Gastroesophageal sphincter (tissue), 4 donors: ENCODE measurements at regions not wholly inside any gene's neighbourhood (a gene's known extent, or its start where the extent isn't known, plus 50 kb on each side); places are given as distances from the start of the nearest gene placed in this dataset.

Experiments
- ATAC-seq: fragments of 150-250 bp; one replicate; pipeline ENCODE4 v1.9.1; 2016; ENCODE audit warnings: mild to moderate bottlenecking, moderate library complexity
- H3K27ac ChIP-seq, 4 donors: fragments of 200-600 bp; sonication (generic) in 3 of 4; 1 replicate in 3 of 4; 2 replicates in 1 of 4; pipeline ENCODE4 v1.5.1; 2016 to 2019
- H3K27me3 ChIP-seq: fragments of 200-600 bp; sonication (generic); one replicate; pipeline ENCODE4 v1.5.1; 2019
- H3K36me3 ChIP-seq, 2 donors: fragments of 200-600 bp; sonication (generic); one replicate each; pipeline ENCODE4 v1.5.1; 2019; ENCODE audit warnings: control low read depth in 1 of 2
- H3K4me1 ChIP-seq, 3 donors: fragments of 200-600 bp; sonication (generic); 1 replicate in 2 of 3; 2 replicates in 1 of 3; pipeline ENCODE4 v1.5.1; 2016 to 2019; ENCODE audit warnings: control low read depth in 2 of 3
- H3K4me3 ChIP-seq, 2 donors: fragments of 200-600 bp; sonication (generic); one replicate each; pipeline ENCODE4 v1.5.1; 2019; ENCODE audit warnings: mild to moderate bottlenecking in 1 of 2, moderate library complexity in 1 of 2
- H3K9me3 ChIP-seq, 3 donors: fragments of 200-600 bp; sonication (generic); one replicate each; pipeline ENCODE4 v1.5.1; 2017 to 2019; ENCODE audit warnings: control low read depth in 2 of 3
- EP300 ChIP-seq: sonication (generic); formaldehyde crosslinking; IDR thresholded peaks from one replicate; pipeline ENCODE4 v1.6.1; 2017; ENCODE audit warnings: antibody characterized with exemption, mild to moderate bottlenecking
- POLR2A ChIP-seq, 2 donors: fragments of 450-650 bp; IDR thresholded peaks; one replicate each; pipeline ENCODE4 v1.6.1; 2017; ENCODE audit warnings: antibody characterized with exemption in 2 of 2, mild to moderate bottlenecking in 2 of 2, moderate library complexity in 1 of 2
- POLR2AphosphoS5 ChIP-seq: sonication (generic); formaldehyde crosslinking; IDR thresholded peaks from one replicate; pipeline ENCODE4 v1.6.1; 2017; ENCODE audit warnings: antibody characterized with exemption
- WGBS, 2 donors: methylation state at CpG; one replicate each; pipeline ENCODE4 v1.1.5; 2018; ENCODE audit warnings: low coverage in 1 of 2; 5-methylcytosine and 5-hydroxymethylcytosine counted together
- TF ChIP-seq, protein P1 (sequence below), 4 experiments: fragments of 200-600 bp in 2 of 4; fragments of 450-650 bp in 2 of 4; sonication (generic) in 1 of 4; IDR thresholded peaks; one replicate each; pipeline ENCODE4 v1.5.1; 2017 to 2019; ENCODE audit warnings: antibody characterized with exemption in 4 of 4, mild to moderate bottlenecking in 2 of 4, moderate library complexity in 2 of 4

DNA sequence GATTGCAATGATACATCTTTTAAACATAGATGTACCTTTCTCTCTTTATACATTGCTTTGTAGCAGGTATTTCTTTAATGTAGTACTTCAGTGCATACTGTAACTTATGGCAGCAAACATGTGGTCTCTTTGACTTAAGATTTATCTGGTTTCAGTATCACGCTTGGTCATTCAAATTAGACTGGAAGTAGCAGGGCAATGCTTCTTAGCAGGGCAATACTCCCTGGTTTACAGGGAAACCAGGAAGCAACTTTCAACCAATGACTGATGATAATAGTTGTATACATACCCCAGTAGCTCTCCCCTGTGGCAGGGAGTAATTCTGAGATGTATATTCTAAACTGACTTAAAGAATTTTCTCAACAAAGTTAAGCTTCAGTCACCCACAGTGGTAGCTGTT, 761.1 kb upstream of the CDH10 start:
- Histone ChIP-seq H3K27ac (no peak overlapping the region), H3K36me3 (no peaks in the 10 kb centered on the region), H3K4me3 (no peak overlapping the region), H3K27me3 (no peaks in the 10 kb centered on the region), H3K4me1 (no peaks in the 10 kb centered on the region), H3K9me3 (peaks cover 0 to 8% (median 0%) of the 10 kb centered on the region in 3 donors)
- WGBS, 2 donors, result 50 to 75% methylated on average over 1 of the region's 1 CpG
- TF ChIP-seq EP300, result no peak
- no peak for ATAC-seq

DNA sequence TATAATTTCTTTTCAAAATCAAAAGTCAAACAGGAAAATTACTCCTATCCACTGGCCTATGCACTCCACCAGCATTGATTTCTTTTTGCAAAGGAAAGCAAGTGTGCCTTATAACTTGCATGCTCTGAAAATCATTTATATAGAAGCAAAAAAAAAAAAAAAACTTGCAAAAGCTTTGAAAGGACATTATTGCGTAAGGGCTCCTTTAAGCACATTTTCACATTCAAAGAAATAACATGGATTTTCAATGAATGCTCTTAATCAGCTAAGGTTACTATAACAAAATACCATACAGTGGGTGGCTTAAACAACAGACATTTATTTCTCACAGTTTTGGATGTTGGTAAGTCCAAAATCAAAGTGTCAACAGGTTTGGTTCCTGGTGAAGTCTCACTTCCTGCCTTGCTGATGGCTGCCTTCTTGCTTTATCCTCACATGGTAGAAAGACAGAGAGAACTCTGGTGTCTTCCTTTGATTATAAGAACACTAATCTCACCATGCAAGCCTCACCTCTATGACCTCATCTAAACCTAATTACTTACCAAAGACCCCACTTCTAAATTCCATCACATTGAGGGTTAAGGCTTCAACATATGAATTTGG, 755.2 kb upstream of the CDH10 start:
- WGBS, 2 donors, result 86 to 90% methylated on average over 1 of the region's 1 CpG
- Histone ChIP-seq H3K4me1 (no peaks in the 10 kb centered on the region), H3K27me3 (no peaks in the 10 kb centered on the region), H3K27ac (no peak overlapping the region), H3K9me3 (peaks cover 0 to 8% (median 0%) of the 10 kb centered on the region in 3 donors), H3K36me3 (no peaks in the 10 kb centered on the region), H3K4me3 (no peak overlapping the region)
- no peak for ATAC-seq
- TF ChIP-seq, protein P1, sequence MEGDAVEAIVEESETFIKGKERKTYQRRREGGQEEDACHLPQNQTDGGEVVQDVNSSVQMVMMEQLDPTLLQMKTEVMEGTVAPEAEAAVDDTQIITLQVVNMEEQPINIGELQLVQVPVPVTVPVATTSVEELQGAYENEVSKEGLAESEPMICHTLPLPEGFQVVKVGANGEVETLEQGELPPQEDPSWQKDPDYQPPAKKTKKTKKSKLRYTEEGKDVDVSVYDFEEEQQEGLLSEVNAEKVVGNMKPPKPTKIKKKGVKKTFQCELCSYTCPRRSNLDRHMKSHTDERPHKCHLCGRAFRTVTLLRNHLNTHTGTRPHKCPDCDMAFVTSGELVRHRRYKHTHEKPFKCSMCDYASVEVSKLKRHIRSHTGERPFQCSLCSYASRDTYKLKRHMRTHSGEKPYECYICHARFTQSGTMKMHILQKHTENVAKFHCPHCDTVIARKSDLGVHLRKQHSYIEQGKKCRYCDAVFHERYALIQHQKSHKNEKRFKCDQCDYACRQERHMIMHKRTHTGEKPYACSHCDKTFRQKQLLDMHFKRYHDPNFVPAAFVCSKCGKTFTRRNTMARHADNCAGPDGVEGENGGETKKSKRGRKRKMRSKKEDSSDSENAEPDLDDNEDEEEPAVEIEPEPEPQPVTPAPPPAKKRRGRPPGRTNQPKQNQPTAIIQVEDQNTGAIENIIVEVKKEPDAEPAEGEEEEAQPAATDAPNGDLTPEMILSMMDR (IDR thresholded peaks at IDR 0.05), result no peak
- TF ChIP-seq EP300 (no peak), POLR2A (IDR thresholded peaks at IDR 0.05) (no peak), POLR2AphosphoS5 (no peak)

DNA sequence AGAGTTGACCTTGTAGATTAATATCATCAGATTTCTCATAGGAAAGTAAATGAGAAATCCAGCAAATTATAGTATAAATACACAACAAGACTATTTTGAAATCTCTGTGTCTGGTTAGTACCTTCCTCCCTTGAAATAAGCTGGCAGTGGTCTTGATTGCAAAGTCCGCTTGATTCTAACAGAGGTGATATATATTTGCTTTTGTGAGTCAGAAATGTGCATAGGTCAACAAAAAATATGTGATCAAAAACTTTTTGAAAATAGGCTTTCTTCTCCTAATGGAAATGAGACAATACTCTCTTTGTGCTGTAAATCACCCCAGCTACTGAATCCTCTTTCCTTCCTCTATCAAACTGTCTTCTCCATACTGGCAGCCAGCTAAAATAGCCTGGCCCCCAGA, 749.2 kb upstream of the CDH10 start:
- Histone ChIP-seq H3K9me3 (no peaks in the 10 kb centered on the region), H3K27ac (no peak overlapping the region), H3K27me3 (no peaks in the 10 kb centered on the region), H3K4me1 (no peaks in the 10 kb centered on the region), H3K4me3 (no peak overlapping the region), H3K36me3 (no peaks in the 10 kb centered on the region)
- WGBS, 2 donors, result 71 to 76% methylated on average over 1 of the region's 1 CpG
- no peak for ATAC-seq
- no peak for TF ChIP-seq POLR2A (IDR thresholded peaks at IDR 0.05)
- TF ChIP-seq POLR2AphosphoS5, result no peak
- TF ChIP-seq, protein P1 (IDR thresholded peaks at IDR 0.05), result no peak
- no peak for TF ChIP-seq EP300

DNA sequence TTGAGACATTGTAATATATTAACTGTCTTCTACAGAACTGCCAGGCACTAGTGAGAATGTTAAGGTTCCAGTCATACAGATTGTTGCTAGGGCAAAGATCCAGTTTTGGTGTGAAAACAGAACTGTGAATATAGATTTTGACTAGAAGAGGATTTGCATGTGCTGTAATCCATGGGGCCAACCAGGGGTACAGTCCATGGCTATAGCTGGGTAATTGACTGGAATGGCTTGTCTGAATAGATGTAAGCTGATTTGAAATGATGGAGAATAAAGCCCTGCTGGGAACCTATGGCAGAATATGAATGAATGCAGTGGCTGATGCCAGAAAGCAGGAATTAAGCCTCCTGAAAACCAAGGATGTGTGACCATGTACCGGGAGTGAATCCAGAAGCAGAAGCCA, 748.5 kb upstream of the CDH10 start:
- WGBS, 2 donors, result 50% methylated on average over 1 of the region's 1 CpG
- no peaks in the 10 kb centered on the region for H3K27me3 ChIP-seq
- no peak for ATAC-seq
- no peaks in the 10 kb centered on the region for H3K9me3 ChIP-seq
- H3K4me1 ChIP-seq, result no peaks in the 10 kb centered on the region
- TF ChIP-seq, protein P1 (IDR thresholded peaks at IDR 0.05), result no peak
- TF ChIP-seq POLR2AphosphoS5 (no peak), POLR2A (IDR thresholded peaks at IDR 0.05) (no peak), EP300 (no peak)
- no peaks in the 10 kb centered on the region for H3K36me3 ChIP-seq
- H3K27ac ChIP-seq, result no peak overlapping the region
- no peak overlapping the region for H3K4me3 ChIP-seq

DNA sequence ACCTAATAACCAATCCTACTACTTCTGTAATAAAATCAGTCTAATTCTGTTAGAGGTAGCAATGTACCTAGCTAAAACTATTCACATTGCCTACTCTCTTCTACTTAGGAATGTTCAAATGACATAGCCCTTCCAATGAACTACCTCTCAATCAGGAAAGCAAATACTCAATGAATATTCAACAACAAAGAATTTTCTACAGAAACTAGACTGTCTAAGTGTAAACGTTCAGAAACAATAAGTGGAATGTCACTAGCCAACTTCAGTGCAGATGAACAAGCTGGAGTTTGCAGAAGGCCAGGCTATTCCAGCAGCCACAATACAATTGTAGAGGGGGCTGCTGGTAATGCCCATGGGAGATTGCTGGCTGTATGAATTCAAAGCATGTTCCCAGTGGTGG, 743.2 kb upstream of the CDH10 start:
- Histone ChIP-seq H3K27ac (no peak overlapping the region), H3K4me3 (no peak overlapping the region), H3K4me1 (no peaks in the 10 kb centered on the region), H3K27me3 (no peaks in the 10 kb centered on the region), H3K9me3 (no peaks in the 10 kb centered on the region), H3K36me3 (no peaks in the 10 kb centered on the region)
- no peak for ATAC-seq
- no peak for TF ChIP-seq POLR2AphosphoS5
- no peak for TF ChIP-seq EP300
- TF ChIP-seq, protein P1 (IDR thresholded peaks at IDR 0.05), result no peak
- no peak for TF ChIP-seq POLR2A (IDR thresholded peaks at IDR 0.05)
- 56 to 78% methylated on average over 1 of the region's 1 CpG for WGBS, 2 donors
